ENCODE measurements at regions not wholly inside any gene's neighbourhood (a gene's known extent, or its start where the extent isn't known, plus 50 kb on each side); places are given as distances from the start of the nearest gene placed in this dataset.

GRCh38 chrX:19188566-19188965 is 66.3 kb upstream of the ADGRG2 start:
- no peaks in the 10 kb centered on the region for H3K36me3 Mint-ChIP-seq (ENCODE audit: low read depth)

DNA sequence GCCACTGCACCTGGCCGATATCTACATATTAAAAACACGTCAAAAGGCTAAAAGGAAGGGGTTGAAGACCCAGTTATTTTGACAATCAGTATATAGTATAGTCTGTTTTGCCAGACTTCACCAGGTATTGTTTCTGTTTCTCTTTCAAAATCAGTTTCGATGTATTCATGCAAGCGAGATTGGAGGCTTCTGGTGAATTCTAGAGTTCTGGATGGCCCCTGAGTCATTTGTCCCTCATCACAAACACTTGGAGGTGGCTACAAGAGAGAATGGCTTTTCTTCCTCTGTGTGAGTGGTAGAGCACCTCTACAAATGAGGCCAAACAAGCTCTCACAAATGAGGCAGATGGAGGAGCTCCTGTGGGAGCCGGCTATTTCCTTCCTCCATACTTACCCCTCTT is 68.6 kb upstream of the ADGRG2 start:
- no peaks in the 10 kb centered on the region for H3K27me3 Mint-ChIP-seq
- DNase-seq (no peak), ATAC-seq (ENCODE audit: low read depth) (no peak)
- ChIA-PET CTCF (no interaction called here), POLR2A (no interaction called here)
- no peaks in the 10 kb centered on the region for H3K4me1 Mint-ChIP-seq
- no peak overlapping the region for H3K4me3 Mint-ChIP-seq
- TF ChIP-seq, protein P1, sequence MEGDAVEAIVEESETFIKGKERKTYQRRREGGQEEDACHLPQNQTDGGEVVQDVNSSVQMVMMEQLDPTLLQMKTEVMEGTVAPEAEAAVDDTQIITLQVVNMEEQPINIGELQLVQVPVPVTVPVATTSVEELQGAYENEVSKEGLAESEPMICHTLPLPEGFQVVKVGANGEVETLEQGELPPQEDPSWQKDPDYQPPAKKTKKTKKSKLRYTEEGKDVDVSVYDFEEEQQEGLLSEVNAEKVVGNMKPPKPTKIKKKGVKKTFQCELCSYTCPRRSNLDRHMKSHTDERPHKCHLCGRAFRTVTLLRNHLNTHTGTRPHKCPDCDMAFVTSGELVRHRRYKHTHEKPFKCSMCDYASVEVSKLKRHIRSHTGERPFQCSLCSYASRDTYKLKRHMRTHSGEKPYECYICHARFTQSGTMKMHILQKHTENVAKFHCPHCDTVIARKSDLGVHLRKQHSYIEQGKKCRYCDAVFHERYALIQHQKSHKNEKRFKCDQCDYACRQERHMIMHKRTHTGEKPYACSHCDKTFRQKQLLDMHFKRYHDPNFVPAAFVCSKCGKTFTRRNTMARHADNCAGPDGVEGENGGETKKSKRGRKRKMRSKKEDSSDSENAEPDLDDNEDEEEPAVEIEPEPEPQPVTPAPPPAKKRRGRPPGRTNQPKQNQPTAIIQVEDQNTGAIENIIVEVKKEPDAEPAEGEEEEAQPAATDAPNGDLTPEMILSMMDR (IDR thresholded peaks at IDR 0.05), result no peak
- intact Hi-C loops (cut with micrococcal nuclease), result no loop called here
- no peak overlapping the region for H3K27ac Mint-ChIP-seq
- no peaks in the 10 kb centered on the region for H3K36me3 Mint-ChIP-seq (ENCODE audit: low read depth)
- H3K9me3 Mint-ChIP-seq, result no peaks in the 10 kb centered on the region

More at GRCh38 chrX:19188566-19188965, 66.3 kb upstream of the ADGRG2 start:
- DNase-seq (no peak), ATAC-seq (ENCODE audit: low read depth) (no peak)
- Mint-ChIP-seq H3K4me1 (no peaks in the 10 kb centered on the region), H3K4me3 (no peak overlapping the region), H3K27ac (no peak overlapping the region), H3K27me3 (no peaks in the 10 kb centered on the region), H3K9me3 (no peaks in the 10 kb centered on the region)
- TF ChIP-seq, protein P1 (IDR thresholded peaks at IDR 0.05), result no peak
- CTCF ChIA-PET, result no interaction called here
- POLR2A ChIA-PET, result no interaction called here
- intact Hi-C loops (cut with micrococcal nuclease), result no loop called here

DNA sequence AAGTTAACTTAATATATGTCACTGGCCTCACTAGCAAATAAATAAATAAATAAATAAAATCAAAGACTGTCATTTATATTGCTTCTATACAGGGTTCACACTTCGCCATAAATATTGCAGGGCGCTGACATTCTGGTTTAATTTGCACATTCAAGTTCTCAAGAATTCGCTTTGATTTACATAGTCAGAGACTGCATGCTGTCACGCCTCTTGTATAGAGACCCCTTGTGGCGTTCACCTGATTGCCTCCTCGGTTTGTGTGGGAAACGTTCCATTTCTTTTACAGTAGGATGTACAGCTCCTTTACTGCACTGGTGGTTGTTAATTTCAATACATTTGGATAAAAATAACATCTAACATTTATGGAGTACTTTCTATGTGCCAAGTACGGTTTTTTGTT is 71.3 kb upstream of the ADGRG2 start:
- H3K27ac Mint-ChIP-seq, result no peak overlapping the region
- POLR2A ChIA-PET, result no interaction called here
- H3K27me3 Mint-ChIP-seq, result no peaks in the 10 kb centered on the region
- H3K36me3 Mint-ChIP-seq (ENCODE audit: low read depth), result no peaks in the 10 kb centered on the region
- intact Hi-C loops (cut with micrococcal nuclease), result no loop called here
- DNase-seq (no peak), ATAC-seq (ENCODE audit: low read depth) (no peak)
- TF ChIP-seq, protein P1 (IDR thresholded peaks at IDR 0.05), result no peak
- CTCF ChIA-PET, result no interaction called here
- H3K9me3 Mint-ChIP-seq, result no peaks in the 10 kb centered on the region
- H3K4me1 Mint-ChIP-seq, result no peaks in the 10 kb centered on the region
- no peak overlapping the region for H3K4me3 Mint-ChIP-seq

DNA sequence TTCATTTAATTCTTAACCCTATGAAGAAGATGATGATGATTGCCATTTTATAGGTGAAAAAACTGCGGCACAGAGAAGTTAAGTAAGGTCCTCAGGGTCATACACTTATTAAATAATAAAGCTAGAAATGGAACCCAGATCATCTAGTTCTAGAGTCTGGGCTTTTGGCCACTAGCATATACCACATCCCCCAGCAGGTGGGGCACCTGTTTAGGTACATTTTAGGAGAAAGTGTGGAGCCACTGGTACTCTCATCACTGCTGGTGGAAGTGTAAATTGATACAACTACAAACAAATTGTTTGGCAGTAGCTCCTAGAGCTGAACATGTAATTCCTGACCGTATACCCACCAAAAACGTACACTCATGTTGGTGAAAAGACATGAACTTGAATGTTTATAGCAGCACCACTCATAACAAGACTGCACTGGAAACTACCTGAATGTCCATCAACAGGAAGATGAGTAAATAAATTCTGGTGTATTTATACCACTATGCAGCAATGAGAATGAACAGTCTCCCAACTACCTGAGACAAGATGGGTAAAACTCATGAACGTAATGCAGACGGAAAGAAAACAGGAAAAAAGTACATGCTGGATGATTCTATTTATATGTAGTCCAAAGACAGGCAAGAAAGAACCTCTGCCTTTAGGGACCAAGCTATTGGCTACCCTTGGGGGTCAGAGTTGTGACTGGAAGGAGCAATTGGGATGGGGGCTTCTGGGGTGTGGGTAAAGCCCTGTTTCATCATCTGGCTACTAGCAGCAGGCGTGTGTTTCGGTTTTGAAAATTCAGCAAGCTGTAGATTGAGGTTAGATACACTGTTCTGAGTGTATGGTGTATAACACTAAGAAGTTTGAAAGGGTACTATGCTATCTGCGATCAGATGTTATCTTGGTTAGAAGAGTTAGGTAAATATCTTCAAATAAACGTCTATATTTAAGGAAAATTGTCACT is 72.3 kb upstream of the ADGRG2 start:
- DNase-seq (no peak), ATAC-seq (ENCODE audit: low read depth) (no peak)
- Mint-ChIP-seq H3K27ac (no peak overlapping the region), H3K36me3 (ENCODE audit: low read depth) (no peaks in the 10 kb centered on the region), H3K4me1 (no peaks in the 10 kb centered on the region), H3K4me3 (no peak overlapping the region), H3K27me3 (no peaks in the 10 kb centered on the region), H3K9me3 (no peaks in the 10 kb centered on the region)
- intact Hi-C loops (cut with micrococcal nuclease), result no loop called here
- POLR2A ChIA-PET, result no interaction called here
- TF ChIP-seq, protein P1 (IDR thresholded peaks at IDR 0.05), result no peak
- CTCF ChIA-PET, result no interaction called here

GRCh38 chrX:19195243-19195610 is 73.0 kb upstream of the ADGRG2 start:
- no peaks in the 10 kb centered on the region for H3K27me3 Mint-ChIP-seq
- DNase-seq, result no peak
- H3K4me1 Mint-ChIP-seq, result no peaks in the 10 kb centered on the region
- H3K36me3 Mint-ChIP-seq (ENCODE audit: low read depth), result no peaks in the 10 kb centered on the region
- H3K4me3 Mint-ChIP-seq, result no peak overlapping the region
- H3K9me3 Mint-ChIP-seq, result no peaks in the 10 kb centered on the region
- no peak overlapping the region for H3K27ac Mint-ChIP-seq
- CTCF ChIA-PET, result no interaction called here
- intact Hi-C loops (cut with micrococcal nuclease), result no loop called here
- TF ChIP-seq, protein P1 (IDR thresholded peaks at IDR 0.05), result no peak
- ATAC-seq (ENCODE audit: low read depth), result no peak
- POLR2A ChIA-PET, result no interaction called here

All from activated B cell treated with CpG ODN at 0.5 μM for 24 hours (primary cell).